ENCODE measurements at regions not wholly inside any gene's neighbourhood (a gene's known extent, or its start where the extent isn't known, plus 50 kb on each side); places are given as distances from the start of the nearest gene placed in this dataset.

DNA sequence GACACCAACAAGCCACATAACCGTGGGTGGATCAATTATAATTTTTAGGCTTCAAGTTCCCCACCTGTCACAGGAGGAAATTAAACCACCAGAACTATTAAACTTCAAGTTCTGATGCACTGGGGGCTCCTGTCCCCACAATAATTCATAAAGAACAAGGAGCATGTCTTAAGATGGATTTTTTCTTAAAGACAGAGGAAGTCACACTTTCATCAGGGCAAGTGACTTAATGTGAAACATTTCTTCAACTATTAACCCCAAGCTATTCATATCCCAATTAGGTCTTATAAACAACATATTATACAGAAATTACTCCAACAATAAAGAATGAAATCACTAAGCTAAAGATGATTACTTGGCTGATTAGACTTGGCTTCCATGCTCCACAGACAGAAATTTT is 292.5 kb downstream of the ETAA1 start:
- H3K4me3 ChIP-seq (ENCODE audit: low read depth, low read length), result no peak overlapping the region
- DNase-seq (ENCODE audit: low read depth), result no peak
- TF ChIP-seq, protein P1, sequence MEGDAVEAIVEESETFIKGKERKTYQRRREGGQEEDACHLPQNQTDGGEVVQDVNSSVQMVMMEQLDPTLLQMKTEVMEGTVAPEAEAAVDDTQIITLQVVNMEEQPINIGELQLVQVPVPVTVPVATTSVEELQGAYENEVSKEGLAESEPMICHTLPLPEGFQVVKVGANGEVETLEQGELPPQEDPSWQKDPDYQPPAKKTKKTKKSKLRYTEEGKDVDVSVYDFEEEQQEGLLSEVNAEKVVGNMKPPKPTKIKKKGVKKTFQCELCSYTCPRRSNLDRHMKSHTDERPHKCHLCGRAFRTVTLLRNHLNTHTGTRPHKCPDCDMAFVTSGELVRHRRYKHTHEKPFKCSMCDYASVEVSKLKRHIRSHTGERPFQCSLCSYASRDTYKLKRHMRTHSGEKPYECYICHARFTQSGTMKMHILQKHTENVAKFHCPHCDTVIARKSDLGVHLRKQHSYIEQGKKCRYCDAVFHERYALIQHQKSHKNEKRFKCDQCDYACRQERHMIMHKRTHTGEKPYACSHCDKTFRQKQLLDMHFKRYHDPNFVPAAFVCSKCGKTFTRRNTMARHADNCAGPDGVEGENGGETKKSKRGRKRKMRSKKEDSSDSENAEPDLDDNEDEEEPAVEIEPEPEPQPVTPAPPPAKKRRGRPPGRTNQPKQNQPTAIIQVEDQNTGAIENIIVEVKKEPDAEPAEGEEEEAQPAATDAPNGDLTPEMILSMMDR (IDR thresholded peaks at IDR 0.05; ENCODE audit: insufficient read depth, low read depth, low read length, missing control alignments), result no peak

DNA sequence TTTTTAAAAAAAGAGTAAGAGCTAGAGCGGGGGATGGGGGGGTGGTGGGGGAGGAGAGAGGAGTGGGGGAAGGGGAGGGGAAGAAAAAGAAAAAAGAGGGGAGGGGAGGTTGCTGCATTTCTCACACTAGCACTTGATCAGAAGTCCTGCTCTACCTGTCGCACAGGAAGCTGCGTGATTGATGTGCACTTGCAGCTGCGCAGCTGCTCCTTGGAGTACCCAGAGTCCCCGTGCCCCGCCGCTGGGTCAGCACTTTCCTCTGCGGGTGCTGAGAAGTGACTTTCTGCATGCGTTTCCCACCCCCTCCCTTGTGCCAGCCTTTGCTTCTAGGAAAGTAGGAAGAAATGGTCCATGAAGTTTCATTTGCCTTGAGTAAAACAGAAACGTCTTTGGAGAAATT is 297.3 kb downstream of the ETAA1 start:
- H3K4me3 ChIP-seq (ENCODE audit: low read depth, low read length), result no peak overlapping the region
- TF ChIP-seq, protein P1 (IDR thresholded peaks at IDR 0.05; ENCODE audit: insufficient read depth, low read depth, low read length, missing control alignments), result no peak
- no peak for DNase-seq (ENCODE audit: low read depth)

DNA sequence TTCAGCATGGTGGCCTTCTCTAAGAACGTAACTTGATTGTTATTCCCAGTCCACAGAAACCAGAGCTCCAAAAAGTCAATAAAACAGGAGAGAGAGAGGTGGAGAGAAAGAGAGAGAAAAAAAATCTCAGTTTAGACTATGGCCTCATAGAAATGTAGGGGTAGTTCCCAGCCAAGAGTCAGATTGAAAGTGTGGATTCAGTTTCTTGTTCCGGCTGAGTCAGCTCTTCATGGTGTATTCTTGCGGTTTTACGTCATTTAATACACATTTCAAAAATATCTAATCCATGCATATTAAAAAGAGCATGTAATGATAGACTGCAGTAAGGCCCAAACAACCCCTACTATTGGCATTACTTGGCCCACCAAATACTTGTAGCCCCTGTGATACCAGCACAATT is 303.9 kb downstream of the ETAA1 start:
- TF ChIP-seq, protein P1 (IDR thresholded peaks at IDR 0.05; ENCODE audit: insufficient read depth, low read depth, low read length, missing control alignments), result no peak
- no peak for DNase-seq (ENCODE audit: low read depth)
- H3K4me3 ChIP-seq (ENCODE audit: low read depth, low read length), result no peak overlapping the region

DNA sequence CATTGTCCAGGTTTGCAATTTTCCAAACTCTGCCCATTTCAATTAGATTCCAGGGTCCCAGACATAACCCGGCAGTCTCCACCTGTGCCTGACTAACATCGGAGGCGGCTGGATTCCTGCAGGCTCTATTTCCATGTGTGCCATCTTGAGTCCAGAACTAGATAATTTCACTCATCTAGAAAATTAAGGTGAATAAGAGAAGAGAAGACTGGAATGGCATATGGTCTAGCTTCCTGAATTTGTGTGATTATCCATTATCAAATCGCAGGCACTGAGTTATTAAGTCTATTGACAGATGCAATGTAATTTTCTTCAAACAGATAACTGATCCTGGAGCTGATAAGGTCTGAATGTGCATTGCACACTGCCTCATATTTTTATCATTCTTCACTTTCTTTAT is 305.2 kb downstream of the ETAA1 start:
- TF ChIP-seq, protein P1 (IDR thresholded peaks at IDR 0.05; ENCODE audit: insufficient read depth, low read depth, low read length, missing control alignments), result no peak
- no peak for DNase-seq (ENCODE audit: low read depth)
- H3K4me3 ChIP-seq (ENCODE audit: low read depth, low read length), result no peak overlapping the region

DNA sequence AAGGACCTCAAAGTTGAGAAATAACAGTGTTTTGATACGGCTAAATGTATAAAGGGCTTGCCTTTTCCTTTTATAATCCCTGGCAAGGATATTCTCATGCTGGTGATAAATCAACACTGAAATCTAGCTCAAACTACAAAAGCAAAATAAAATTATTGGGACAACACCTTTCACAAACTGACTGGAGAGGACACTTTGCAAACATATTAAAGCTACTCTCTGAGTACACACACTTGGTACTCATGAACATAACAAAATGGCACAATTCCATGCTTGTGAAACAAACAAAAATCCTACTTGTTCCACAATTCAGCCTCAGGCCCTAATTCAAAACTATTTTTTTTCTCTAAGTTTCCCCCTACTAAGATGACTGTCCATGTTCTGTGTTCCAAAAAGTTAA is 305.8 kb downstream of the ETAA1 start:
- TF ChIP-seq, protein P1 (IDR thresholded peaks at IDR 0.05; ENCODE audit: insufficient read depth, low read depth, low read length, missing control alignments), result no peak
- no peak for DNase-seq (ENCODE audit: low read depth)
- no peak overlapping the region for H3K4me3 ChIP-seq (ENCODE audit: low read depth, low read length)

DNA sequence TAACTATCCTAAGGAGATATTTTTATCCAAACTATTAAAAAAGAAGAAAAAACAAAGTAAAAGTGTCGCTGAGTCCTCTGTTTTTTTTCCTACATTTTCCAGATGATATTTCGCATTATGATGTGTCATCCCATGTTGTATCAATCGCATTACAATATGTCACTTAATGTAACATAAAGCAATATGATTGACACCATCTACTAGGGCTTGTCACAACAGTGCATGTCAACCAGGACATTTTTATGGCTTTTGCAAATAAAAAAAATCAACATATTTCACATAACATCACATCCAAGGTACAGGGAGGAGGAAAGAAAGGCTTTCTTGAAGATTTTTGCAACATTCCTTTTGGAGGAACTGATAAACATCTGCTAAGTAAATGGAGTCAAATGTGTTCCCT is 308.9 kb downstream of the ETAA1 start:
- H3K4me3 ChIP-seq (ENCODE audit: low read depth, low read length), result no peak overlapping the region
- no peak for DNase-seq (ENCODE audit: low read depth)
- TF ChIP-seq, protein P1 (IDR thresholded peaks at IDR 0.05; ENCODE audit: insufficient read depth, low read depth, low read length, missing control alignments), result no peak

DNA sequence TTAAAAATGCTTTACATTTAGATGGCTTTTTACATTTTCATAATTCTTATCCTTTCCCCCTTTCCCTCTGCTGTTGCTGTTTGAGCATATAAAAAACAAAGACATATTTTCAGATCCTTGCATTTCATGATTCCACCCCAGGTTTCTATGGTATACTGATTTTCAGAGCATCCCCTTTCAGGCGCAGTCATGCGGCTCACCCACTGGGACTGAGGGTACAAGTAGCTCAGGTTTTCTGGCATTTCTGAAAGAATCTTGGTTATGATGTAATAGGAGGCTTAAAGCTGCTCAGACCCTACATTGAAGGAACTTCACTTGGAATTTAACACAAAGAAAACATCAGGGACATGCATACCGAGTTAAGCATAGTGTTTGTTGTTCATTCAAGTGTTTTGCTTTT is 310.8 kb downstream of the ETAA1 start:
- no peak for DNase-seq (ENCODE audit: low read depth)
- TF ChIP-seq, protein P1 (IDR thresholded peaks at IDR 0.05; ENCODE audit: insufficient read depth, low read depth, low read length, missing control alignments), result no peak
- no peak overlapping the region for H3K4me3 ChIP-seq (ENCODE audit: low read depth, low read length)

Measured in GM12865 (cell line).